ENCODE measurements at regions not wholly inside any gene's neighbourhood (a gene's known extent, or its start where the extent isn't known, plus 50 kb on each side); places are given as distances from the start of the nearest gene placed in this dataset.

DNA sequence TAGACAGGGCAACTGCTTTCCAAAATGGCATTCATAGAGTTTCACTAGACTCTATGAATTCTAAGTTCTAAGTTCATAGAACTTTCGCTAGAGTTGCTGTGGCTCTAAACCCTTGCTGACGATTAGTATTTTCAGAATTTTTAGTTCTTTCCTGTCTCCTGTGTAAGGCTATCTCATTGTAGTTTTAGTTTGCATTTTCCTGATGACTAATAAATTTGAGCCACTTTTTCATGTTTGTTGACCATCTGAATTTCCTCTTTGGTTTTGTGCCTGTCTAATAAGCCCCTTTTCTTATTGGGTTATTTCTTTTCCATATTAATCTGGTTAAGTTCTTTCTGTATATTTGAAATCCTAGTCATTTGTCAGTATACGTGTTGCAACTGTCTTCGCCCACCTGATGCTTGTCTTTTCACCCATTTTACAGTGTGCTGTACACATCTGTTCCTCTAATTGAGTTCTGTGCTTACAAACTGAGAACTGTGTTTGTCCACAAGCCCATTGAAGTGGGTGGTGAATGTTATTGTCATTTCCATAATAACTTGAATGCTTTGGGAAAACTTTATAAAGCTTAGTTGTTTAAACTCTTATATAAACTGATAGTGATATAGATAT is 177.7 kb upstream of the CDYL start:
- H3K4me3 ChIP-seq (replicated peaks in 1 of 2; ENCODE audit: low read depth in 2 of 2, low read length in 2 of 2) = no peak overlapping the region
- no peak for DNase-seq (ENCODE audit: low read depth in 2 of 2)
- TF ChIP-seq, protein P1, sequence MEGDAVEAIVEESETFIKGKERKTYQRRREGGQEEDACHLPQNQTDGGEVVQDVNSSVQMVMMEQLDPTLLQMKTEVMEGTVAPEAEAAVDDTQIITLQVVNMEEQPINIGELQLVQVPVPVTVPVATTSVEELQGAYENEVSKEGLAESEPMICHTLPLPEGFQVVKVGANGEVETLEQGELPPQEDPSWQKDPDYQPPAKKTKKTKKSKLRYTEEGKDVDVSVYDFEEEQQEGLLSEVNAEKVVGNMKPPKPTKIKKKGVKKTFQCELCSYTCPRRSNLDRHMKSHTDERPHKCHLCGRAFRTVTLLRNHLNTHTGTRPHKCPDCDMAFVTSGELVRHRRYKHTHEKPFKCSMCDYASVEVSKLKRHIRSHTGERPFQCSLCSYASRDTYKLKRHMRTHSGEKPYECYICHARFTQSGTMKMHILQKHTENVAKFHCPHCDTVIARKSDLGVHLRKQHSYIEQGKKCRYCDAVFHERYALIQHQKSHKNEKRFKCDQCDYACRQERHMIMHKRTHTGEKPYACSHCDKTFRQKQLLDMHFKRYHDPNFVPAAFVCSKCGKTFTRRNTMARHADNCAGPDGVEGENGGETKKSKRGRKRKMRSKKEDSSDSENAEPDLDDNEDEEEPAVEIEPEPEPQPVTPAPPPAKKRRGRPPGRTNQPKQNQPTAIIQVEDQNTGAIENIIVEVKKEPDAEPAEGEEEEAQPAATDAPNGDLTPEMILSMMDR (IDR thresholded peaks at IDR 0.05; ENCODE audit: low read depth, low read length) = no peak

DNA sequence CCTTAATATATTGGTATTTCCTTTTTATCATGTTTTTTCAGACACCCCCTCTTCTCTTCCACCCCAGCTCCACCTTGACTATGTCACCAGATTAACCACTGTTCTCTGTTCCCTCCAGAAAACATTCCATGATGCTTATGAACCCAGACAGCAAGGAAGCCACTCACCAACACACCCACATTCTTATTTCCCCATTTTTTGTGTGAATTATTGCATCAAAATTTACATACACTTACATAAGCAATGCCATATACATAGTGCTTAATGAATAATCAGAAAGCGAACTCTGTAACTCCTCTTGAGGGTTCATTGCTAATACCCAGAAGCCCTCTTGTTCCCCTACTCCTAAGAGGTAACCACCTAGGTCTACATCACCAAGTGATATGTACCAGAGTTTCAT is 182.3 kb upstream of the CDYL start:
- DNase-seq (ENCODE audit: low read depth in 2 of 2) = peak in 1 of 2 donors; percentile 53
- no peak overlapping the region for H3K4me3 ChIP-seq (replicated peaks in 1 of 2; ENCODE audit: low read depth in 2 of 2, low read length in 2 of 2)
- TF ChIP-seq, protein P1 (IDR thresholded peaks at IDR 0.05; ENCODE audit: low read depth, low read length) = no peak

DNA sequence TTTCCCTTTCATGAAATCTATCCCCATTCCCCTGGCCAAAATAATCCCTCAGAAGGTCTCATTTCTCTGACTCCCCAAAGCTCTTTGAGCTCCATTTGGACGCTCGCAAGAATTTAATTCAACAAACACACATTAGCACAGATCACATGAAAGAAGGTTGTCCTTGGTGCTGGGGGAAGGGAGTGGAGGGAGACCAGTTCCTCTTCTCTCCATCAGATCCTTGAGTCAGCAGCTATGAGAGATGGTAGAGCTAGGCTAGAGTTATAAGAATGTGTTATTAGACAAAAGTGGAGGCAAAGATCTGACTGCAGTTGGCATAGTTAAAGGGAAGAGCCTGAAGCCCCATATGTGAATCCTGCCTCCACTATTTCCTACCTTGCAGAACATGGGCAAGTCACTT is 184.2 kb upstream of the CDYL start:
- H3K4me3 ChIP-seq (replicated peaks in 1 of 2; ENCODE audit: low read depth in 2 of 2, low read length in 2 of 2) = no peak overlapping the region
- TF ChIP-seq, protein P1 (IDR thresholded peaks at IDR 0.05; ENCODE audit: low read depth, low read length) = no peak
- no peak for DNase-seq (ENCODE audit: low read depth in 2 of 2)

DNA sequence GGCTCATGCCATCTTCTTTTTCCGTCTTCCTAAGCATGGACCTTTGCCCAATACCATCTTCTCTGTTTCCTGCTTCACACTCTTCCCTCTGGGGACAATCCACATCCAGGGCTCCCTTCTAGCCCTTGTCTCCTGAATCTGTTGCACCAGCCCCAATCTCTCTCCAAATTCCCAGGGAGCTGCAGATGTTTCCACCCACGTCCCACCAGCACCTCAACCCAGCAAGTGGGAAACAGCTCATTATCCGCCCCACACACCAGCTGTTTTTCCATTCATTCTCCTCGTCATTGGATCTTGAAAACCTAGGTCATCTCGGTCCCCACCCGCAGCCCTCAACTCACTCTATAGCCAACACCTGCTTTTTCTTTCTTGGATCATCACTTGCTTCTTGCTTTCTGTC is 185.0 kb upstream of the CDYL start:
- TF ChIP-seq, protein P1 (IDR thresholded peaks at IDR 0.05; ENCODE audit: low read depth, low read length) = no peak
- no peak for DNase-seq (ENCODE audit: low read depth in 2 of 2)
- H3K4me3 ChIP-seq (replicated peaks in 1 of 2; ENCODE audit: low read depth in 2 of 2, low read length in 2 of 2) = no peak overlapping the region

DNA sequence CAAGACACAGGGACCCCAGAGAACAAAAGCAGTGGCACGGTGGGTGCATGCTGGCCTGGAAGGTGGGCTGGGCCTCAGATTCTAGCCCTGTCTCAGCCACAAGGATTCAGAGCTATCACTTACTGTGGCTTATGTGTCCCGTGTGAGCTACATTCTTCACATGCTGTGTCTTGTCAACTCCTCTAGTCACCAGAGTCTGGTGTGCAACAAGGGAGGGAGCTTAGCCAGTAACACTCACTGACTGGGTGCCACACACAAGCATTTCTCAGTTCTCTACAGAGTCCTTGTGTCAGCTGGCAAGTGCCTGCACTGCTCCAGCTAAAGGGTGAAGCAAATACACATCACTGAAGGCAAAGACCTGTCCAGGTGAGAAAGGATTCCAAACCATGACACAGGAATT is 186.9 kb upstream of the CDYL start:
- TF ChIP-seq, protein P1 (IDR thresholded peaks at IDR 0.05; ENCODE audit: low read depth, low read length) = no peak
- no peak for DNase-seq (ENCODE audit: low read depth in 2 of 2)

DNA sequence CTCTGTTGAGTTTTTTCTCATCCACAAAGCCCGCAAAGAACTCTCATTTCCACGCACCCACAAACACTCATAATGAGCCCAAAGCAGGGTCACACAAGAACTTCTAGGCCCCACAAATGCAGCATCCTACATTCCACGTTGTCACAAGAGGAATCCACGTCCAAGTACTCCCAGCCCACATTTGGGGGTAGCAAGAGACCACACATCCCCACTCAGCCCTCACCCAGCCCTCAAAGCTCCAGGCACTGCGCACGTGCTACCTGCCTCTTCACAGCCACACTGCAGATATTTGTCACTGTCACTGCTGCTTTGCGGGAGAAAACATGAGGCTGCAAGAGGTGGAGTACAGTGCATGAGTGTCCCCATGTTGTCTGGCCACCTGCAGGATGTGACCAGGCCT is 187.6 kb upstream of the CDYL start:
- no peak for DNase-seq (ENCODE audit: low read depth in 2 of 2)
- TF ChIP-seq, protein P1 (IDR thresholded peaks at IDR 0.05; ENCODE audit: low read depth, low read length) = no peak
- H3K4me3 ChIP-seq (replicated peaks in 1 of 2; ENCODE audit: low read depth in 2 of 2, low read length in 2 of 2) = no peak overlapping the region

More for the DNA sequence above, 186.9 kb upstream of the CDYL start:
- H3K4me3 ChIP-seq (replicated peaks in 1 of 2; ENCODE audit: low read depth in 2 of 2, low read length in 2 of 2) = no peak overlapping the region

DNA sequence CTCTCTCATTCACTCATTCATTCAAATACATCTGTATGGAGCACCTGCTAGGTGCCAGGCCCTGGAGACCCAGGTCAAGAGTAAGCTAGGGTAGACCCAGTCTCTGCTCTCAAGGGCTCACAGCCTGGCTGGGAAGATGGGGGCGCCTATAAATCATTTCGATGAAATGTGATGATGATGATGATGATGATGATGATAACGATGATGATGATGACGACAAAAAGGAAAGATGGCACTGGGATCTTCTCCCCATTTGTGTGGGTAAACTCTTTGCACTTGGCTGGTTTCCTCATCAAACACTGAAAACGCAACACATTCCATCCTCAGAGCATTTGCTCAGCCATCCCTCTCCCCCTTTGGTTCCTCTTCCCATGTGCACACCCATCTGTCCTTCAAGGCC is 188.0 kb upstream of the CDYL start:
- no peak overlapping the region for H3K4me3 ChIP-seq (replicated peaks in 1 of 2; ENCODE audit: low read depth in 2 of 2, low read length in 2 of 2)
- no peak for DNase-seq (ENCODE audit: low read depth in 2 of 2)
- TF ChIP-seq, protein P1 (IDR thresholded peaks at IDR 0.05; ENCODE audit: low read depth, low read length) = no peak
